SK-N-SH treated with all-trans-retinoic acid at 6 μM for 48 hours (cell line): ENCODE measurements at regions not wholly inside any gene's neighbourhood (a gene's known extent, or its start where the extent isn't known, plus 50 kb on each side); places are given as distances from the start of the nearest gene placed in this dataset.

Experiments used
- BACH2 ChIP-seq: fragments of 250-450 bp; sonication (Bioruptor Pico); IDR thresholded peaks from 2 replicates; pipeline ENCODE4 v1.9.0; 2021; ENCODE audit warnings: mild to moderate bottlenecking, borderline replicate concordance
- ESRRG ChIP-seq: fragments of 250-450 bp; sonication (Bioruptor Pico); IDR thresholded peaks from 2 replicates; pipeline ENCODE4 v1.6.1; 2021; ENCODE audit warnings: mild to moderate bottlenecking
- RARB ChIP-seq: fragments of 250-450 bp; sonication (Bioruptor Pico); IDR thresholded peaks from 2 replicates; pipeline ENCODE4 v1.8.0; 2021; ENCODE audit warnings: mild to moderate bottlenecking, moderate library complexity
- TCF4 ChIP-seq: fragments of 250-450 bp; sonication (Bioruptor Pico); IDR thresholded peaks from 2 replicates; pipeline ENCODE4 v1.8.0; 2021; ENCODE audit warnings: mild to moderate bottlenecking, moderate library complexity, borderline replicate concordance
- ZFP30 ChIP-seq: fragments of 450-650 bp; formaldehyde crosslinking; IDR thresholded peaks from 2 replicates; pipeline ENCODE4 v1.5.0; 2022; ENCODE audit warnings: mild to moderate bottlenecking, moderate library complexity
- ZNF8 ChIP-seq: fragments of 450-650 bp; formaldehyde crosslinking; IDR thresholded peaks from 2 replicates; pipeline ENCODE4 v1.5.0; 2020; ENCODE audit warnings: mild to moderate bottlenecking, moderate library complexity
- TF ChIP-seq, protein P1 (sequence below): fragments of 250-450 bp; sonication (Bioruptor Pico); IDR thresholded peaks from 2 replicates; pipeline ENCODE4 v1.5.1; 2020; ENCODE audit warnings: low read depth, mild to moderate bottlenecking, moderate library complexity

DNA sequence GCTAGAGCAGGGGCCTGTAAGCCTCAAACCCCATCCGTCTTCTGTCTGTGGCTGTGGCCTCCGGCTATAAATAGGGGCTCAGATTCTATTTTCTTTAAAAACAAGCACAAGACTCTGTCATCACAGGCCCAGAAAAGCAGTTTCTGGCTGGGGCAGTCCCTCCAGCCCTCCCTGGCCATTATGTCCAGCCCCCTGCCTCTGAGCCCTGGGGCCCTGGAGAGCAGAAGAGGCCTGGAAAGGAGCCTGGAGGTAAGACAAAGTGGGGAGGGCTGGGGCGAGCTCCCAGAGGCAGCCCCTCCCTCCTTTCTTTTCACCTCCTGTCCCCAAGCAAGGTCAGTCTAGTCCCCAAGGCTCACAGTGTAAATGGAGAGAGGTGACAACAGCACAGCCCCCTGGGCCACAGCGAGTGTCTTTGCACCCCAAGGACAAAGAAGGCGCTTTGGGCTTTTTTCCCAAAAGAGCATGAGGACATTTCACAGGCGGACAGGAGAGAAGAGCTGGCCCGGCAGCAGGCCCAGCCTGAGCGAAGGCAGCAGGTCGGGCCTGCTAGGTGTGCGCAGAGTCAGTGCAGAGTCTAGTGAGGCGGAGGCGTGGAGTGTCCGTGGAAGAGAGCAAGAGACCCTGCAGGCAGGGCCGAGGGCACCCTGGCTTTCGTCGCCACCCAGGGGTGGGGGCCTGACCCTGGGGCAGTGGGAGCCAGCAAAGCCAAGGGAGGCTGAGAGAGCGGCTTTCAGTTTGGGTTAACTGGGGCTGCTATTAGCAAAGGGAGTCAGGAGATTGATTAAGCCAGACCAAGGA, 188.3 kb downstream of the TBC1D2B start:
- no peak for TF ChIP-seq ZFP30
- TF ChIP-seq ESRRG = no peak
- no peak for TF ChIP-seq TCF4 (CRISPR knock-in tag)
- TF ChIP-seq RARB (CRISPR knock-in tag) = no peak
- no peak for TF ChIP-seq ZNF8 (CRISPR knock-in tag)
- TF ChIP-seq BACH2 = no peak
- TF ChIP-seq, protein P1, sequence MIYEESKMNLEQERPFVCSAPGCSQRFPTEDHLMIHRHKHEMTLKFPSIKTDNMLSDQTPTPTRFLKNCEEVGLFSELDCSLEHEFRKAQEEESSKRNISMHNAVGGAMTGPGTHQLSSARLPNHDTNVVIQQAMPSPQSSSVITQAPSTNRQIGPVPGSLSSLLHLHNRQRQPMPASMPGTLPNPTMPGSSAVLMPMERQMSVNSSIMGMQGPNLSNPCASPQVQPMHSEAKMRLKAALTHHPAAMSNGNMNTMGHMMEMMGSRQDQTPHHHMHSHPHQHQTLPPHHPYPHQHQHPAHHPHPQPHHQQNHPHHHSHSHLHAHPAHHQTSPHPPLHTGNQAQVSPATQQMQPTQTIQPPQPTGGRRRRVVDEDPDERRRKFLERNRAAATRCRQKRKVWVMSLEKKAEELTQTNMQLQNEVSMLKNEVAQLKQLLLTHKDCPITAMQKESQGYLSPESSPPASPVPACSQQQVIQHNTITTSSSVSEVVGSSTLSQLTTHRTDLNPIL = no peak
